Jurkat, Clone E6-1 (cell line): ENCODE measurements at regions not wholly inside any gene's neighbourhood (a gene's known extent, or its start where the extent isn't known, plus 50 kb on each side); places are given as distances from the start of the nearest gene placed in this dataset.
"Not testable (repeated sequence)": the region's sequence is repeated elsewhere in the genome, so short reads cannot be mapped to it uniquely, and the experiment has no call there.

Experiments used
- DNase-seq: peaks from one replicate; pipeline ENCODE4 v3.0.0-alpha.2; 2011; ENCODE audit warnings: low read depth, low spot score
- H3K4me3 ChIP-seq: 2 replicates; pipeline ENCODE4 v1.5.1; 2011; ENCODE audit warnings: mild to moderate bottlenecking, low read length, control low read depth, moderate library complexity

DNA sequence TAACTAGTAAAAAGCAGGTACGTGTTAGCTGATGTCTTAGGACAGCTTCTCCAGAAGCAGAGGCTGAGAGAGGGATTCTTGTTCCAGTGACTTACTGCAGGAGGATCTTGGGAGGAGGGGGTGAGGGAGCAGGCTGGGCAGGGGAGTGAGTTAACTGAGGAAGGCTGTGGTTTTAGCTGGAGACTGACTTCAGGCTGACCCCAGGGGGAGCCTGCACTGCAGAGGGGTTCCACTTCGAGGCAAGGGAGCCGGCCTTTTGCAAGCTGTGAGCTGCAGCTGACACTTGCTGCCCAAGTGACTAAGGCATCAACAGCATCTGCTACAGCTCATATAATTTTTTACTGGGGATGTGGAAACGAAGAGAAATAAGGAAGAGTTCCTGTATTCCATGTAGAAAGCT, 50.4 kb upstream of the SOD1 start:
- no peak for DNase-seq
- H3K4me3 ChIP-seq: no peak overlapping the region

DNA sequence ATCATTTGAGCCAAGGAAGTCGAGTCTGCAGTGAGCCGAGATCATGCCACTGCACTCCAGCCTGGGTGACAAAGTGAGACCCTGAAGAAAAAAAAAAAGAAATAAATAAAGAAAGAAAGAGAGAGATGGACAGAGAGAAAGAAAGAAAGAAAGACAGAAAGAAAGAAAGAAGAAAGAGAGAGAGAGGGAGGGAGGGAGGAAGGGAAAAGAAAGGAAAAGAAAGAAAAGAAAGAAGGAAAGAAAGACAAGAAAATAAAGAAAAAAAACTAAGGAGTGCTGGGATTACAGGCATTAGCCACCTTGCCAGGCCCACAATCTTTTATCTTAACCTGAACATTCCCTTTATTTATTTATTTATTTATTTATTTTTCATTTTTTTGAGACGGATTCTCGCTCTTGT, 51.7 kb upstream of the SOD1 start:
- H3K4me3 ChIP-seq: no peak overlapping the region
- no peak for DNase-seq

DNA sequence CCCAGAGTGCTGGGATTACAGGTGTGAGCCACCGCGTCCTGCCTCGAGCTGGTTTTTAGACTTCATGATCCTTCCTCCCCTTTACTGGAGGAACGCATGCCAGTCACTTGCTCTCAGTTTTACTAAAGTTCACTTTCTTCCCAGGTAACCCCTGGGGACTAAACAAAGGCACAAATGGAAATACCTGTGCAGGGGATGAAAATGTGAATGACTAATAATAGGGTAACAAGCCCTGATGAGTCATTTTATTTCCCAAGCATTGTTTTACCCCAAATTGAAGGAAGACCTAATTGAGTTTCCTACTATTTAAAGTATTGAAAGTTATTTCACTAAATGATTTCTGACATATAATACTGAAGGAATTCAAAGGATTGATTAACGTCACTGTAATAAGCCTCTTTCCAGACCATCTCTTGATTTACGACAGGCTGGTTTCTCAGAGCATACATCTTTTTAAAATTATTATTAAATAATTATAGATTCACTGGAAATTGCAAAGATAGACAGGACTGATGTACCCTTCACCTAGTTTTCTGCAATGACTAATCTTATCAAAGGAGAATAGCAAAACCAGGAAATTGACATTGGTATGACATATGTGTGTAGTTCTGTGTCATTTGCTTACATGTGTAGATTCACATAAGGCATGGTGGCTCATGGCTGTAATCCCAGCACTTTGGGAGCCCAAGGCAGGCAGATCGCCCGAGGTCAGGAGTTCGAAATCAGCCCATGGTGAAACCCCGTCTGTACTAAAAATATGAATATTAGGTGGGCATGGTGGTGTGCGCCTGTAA, 53.2 kb upstream of the SOD1 start:
- H3K4me3 ChIP-seq: no peak overlapping the region
- no peak for DNase-seq

DNA sequence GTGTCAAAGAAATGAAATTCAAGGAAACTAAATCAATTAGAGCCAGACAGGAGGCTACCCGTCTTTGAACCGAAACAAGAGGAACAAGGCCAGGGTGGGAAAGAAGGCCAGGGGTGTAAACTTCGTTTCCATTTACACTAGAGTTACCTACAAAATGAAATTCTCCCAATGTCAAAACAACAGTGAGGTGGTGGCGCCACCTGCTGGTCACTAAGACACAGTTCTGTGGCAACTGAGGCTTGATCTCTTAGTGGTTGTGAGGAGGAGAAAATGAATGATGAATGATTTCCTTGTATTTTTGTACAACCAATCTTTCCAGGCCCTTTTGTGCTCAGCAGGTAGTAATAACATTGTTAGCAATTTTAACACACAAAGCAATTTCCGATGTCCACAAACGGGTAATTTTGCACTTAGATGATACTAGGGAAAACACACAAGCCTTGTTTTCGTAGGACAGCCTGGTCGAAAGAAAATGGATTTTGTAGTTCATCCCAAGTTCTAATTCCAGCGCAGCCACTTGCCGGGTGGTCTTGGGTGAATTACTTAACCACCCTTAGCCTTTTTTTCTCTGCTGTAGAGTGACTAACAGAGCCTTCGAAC, 54.8 kb upstream of the SOD1 start:
- peak; percentile 66 for DNase-seq
- H3K4me3 ChIP-seq: no peak overlapping the region

DNA sequence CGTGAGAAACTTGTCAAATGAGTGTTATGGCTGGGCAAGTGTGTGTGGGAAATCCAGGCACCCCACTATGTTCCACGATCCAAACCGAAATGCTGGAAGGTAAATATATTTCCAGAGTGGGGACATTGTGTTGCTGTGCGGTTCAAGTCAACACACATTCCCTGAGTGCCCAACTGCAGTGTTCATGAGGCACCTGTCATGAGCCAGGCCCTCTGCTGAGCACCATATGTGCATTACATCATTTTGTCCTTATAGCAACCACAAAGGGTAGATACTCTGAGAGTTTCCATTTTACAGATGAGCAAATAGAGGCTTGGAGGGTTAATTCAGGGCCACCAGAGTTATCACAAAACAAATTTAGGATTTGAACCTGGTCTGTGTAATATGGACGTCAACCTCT, 59.9 kb upstream of the SOD1 start:
- H3K4me3 ChIP-seq: no peak overlapping the region
- no peak for DNase-seq

DNA sequence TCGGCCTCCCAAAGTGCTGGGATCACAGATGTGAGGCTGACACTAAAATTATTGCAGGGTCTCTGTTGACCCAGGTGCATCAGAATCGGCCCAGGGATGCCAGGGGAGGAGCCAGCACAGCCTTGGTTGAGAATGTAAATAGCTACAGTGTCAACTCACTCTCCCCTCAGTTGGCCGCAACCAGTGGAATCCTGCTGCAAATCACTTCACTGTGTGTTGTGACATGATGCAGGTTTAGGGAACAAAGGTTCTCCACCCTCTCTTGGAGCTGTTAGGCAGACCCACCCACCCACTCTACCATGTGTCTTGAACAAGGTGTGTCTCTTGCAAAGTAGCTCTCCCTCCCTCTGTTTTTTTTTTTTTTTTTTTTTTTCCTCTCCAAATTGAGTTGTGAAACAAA, 60.5 kb upstream of the SOD1 start:
- no peak overlapping the region for H3K4me3 ChIP-seq
- DNase-seq: no peak

DNA sequence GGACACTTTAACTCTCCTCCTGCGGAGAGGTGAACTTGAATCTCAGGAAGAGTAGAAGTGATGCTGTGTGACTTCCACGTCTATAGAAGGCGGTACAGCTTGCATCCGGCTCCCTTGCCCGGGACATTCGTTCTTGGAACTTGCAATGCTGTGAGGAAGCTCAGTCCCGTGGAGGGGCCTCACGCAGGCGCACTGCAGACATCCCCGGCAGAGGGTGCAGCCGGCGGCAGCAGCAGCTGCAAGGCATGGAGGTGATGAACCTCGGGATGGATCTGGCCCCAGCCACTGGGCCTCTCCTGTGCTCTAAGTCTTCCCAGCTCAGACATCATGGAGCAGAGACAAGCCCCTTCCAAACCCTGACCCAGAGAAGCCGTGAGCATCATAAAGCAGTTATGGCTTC, 61.8 kb upstream of the SOD1 start:
- H3K4me3 ChIP-seq: no peak overlapping the region
- no peak for DNase-seq

DNA sequence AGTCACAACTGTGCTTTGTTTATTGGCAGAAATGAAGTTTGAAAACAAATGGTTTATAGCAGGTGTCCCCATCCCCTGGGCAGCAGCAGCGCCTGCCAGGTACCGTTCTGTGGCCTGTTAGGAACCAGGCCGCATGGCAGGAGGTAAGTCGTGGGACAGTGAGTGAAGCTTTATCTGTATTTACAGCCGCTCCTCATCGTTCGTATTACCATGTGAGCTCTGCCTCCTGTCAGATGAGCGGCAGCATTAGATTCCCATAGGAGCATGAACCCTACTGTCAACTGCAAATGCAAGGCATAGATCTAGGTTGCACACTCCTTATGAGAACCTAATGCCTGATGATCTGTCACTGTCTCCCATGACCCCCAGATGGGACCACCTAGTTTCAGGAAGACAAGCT, 63.4 kb upstream of the SOD1 start:
- no peak for DNase-seq
- H3K4me3 ChIP-seq: no peak overlapping the region

DNA sequence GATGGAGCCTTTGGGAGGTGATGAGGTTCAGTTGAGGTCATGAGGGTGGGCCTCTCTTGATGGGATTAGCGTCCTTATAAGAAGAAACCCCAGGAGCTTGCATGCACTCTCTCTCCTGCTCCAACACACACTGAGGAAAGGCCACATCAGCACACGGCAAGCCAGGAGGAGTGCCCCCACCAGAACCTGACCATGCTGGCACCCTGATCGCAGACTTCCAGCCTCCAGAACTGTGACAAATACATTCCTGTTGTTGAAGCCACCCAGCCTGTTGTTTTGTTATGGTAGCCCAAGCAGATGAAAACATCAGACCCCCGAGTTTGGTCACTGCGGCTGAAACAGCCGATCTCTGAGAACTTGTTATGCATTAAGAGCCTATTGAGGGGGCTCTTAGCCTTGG, 64.8 kb upstream of the SOD1 start:
- no peak for DNase-seq
- H3K4me3 ChIP-seq: no peak overlapping the region

DNA sequence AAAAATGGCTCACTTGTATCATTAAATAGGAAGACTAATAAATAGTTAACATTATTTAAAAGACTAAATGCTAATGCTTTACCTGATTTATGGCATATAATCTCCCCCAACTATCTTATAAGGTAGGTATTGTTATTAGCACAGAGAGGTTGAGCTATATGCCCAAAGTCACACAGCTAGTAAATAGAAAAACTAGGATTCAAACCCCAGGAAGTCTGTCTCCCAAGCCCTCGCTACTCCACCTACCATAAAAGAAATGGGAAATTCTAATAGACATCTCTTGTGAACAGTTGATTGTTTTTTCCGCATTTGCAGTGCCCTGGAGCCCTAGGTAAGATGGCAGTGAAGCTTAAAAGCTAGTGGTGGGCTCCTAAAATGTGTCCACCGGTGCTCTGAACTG, 65.2 kb upstream of the SOD1 start:
- no peak overlapping the region for H3K4me3 ChIP-seq
- no peak for DNase-seq

DNA sequence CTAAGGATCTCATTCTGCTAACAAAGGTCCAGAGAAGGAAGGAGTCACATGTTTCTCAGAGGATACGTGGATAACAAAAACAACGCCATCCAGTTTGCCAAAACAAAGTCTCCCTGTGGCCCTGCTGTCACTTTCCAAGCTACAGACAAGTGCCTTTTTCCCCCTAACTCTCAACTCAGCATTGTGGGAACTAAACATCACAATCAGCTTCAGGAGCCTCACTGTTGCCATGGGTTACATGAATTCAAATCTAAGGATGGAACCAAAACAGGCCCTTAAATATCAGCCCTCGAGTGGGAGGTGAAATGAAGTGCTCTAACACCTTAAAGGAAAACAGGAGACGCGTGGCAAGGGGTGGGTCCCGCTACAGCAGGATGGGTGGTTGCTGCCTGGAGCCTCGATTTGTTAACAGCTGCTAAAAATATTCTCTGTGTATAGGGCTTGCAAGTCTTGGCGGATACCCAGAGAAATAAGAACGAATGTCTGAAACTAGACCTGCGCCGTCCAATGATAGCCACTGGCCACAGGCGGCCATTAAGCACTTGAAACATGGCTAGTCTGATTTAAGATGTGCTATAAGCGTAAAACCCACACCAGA, 66.4 kb upstream of the SOD1 start:
- DNase-seq: no peak
- H3K4me3 ChIP-seq: no peak overlapping the region

DNA sequence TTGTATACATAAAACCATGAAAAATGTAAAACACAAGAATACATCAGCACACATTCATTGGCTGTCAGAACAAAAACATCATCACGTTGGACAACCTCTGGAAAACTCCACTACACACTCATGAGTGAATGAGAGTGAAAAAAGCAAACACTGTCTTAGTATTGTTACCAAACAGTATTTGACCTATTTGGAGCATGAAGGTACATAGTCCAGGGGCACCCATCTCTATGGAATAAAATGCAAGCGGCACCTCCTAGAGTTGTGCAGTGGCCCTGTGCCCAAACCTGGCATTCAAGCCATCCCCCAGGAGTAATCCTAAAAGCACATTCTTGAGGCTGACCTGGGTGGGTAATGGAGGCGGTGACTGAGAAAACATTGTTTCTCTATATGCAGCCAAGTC, 67.0 kb upstream of the SOD1 start:
- DNase-seq: no peak
- no peak overlapping the region for H3K4me3 ChIP-seq

DNA sequence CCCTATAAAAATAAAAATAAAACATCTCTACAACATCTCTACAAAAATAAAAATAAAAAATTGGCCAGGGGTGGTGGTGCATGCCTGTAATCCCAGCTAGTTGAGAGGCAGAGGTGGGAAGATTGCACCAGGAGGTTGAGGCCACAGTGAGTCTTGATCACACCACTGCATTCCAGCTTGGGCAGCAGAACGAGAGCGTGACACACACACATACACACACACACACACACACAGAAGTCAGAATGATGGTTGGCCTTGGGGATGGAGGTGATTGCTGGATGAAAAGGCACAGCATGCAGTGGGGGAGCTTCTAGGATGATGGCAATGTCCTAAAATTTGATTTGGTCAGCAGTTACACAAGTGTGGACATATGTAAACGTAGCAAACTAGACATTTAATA, 69.7 kb upstream of the SOD1 start:
- H3K4me3 ChIP-seq: no peak overlapping the region
- DNase-seq: no peak

DNA sequence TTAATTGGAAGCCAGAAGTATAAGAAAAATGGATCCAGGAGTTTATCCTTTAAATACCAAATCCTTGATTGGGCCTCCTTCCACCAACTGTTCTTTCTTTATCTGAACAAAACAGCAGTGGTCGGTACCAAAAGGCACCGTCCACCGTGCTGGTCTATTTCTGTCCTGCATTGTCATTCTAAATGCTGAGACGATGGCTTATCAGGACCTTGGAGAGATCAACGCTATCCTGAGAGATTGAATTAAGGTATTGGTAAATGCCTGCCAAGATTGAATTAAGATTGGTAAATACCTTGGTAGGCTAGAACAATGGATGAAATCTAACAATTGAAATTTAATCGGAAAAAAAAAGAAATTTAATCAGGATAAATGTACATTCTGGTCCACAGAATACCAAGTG, 73.4 kb upstream of the SOD1 start:
- no peak for DNase-seq
- no peak overlapping the region for H3K4me3 ChIP-seq

DNA sequence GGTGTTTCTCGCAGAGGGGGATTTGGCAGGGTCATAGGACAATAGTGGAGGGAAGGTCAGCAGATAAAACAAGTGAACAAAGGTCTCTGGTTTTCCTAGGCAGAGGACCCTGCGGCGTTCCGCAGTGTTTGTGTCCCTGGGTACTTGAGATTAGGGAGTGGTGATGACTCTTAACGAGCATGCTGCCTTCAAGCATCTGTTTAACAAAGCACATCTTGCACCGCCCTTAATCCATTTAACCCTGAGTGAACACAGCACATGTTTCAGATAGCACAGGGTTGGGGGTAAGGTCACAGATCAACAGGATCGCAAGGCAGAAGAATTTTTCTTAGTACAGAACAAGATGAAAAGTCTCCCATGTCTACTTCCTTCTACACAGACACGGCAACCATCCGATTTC, 75.6 kb upstream of the SOD1 start:
- not testable (repeated sequence) for DNase-seq, H3K4me3 ChIP-seq

DNA sequence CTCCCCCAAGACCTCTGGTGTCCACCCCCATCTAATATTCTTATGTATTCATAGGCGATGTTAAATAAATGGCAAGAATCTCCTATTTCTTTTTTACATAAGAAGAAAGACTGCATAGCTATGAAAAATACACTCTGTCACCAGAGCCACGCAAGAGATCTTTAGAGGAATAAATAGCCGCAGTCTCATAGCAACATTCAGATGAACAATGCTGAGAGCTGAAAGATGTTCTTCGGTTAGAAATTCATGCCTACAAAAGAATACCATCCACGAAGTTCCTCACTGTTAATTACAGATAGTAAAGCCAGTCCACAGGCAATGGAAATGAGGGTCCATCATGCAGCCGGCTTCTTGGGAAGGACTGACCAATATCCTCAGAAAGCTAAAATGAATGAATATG, 76.0 kb upstream of the SOD1 start:
- H3K4me3 ChIP-seq: no peak overlapping the region
- DNase-seq: no peak

DNA sequence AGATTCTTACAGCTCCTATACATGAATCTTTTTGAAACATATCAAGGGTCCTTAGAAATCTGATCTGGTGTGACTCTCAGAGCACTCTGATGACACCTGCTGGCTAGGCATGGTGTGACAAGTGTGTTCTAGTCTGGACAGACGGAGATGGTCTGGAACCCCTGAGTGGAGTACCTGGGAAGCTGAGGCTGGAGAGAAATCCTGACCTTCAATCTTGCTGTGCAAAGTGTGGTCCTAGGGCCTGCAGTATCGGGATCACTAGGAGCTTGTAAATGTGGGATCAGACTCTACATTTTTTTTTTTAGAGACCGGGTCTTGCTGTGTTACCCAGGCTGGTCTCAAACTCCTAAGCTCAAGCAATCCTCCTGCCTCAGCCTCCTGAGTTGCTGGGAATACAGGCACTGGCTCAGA, 78.6 kb upstream of the SOD1 start:
- no peak overlapping the region for H3K4me3 ChIP-seq
- peak; percentile 63 for DNase-seq

DNA sequence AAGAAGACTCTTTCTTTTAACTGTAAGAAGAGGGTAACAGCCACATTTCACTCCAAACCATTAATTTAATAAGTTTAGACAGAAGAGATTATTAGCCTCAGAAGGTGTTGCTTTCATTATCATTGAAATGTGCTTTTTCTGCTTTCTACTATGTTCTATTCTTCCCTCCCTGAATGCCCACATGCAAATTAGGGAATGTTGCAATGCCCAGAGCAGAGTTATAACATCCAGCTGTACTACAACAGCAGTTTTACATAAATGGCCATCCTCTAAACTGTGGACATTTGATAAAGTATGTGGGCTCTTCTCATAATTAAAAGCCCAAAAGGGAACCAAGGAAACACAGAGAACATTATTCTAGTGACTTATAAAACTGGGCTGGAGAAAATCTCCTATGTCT, 82.2 kb upstream of the SOD1 start:
- no peak overlapping the region for H3K4me3 ChIP-seq
- no peak for DNase-seq

DNA sequence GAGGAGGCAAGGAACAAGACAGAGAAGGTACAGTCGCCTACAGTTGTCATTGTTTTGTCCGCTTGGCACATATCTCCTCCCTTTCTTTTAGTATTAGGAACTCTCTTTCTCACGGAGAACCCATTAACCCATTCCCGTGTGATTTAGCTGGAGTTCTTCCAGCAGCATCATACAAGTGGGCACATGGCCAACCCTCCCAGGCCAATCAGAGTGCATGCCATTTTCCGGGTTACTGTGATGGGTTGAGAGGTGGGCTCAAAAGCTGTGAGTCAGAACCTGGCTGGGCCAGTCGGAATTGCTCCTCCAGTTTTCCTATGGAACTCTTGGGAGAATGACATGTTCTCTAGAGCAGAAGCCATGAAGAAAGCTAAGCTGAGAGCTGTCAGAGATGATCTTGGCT, 83.1 kb upstream of the SOD1 start:
- no peak for DNase-seq
- no peak overlapping the region for H3K4me3 ChIP-seq

DNA sequence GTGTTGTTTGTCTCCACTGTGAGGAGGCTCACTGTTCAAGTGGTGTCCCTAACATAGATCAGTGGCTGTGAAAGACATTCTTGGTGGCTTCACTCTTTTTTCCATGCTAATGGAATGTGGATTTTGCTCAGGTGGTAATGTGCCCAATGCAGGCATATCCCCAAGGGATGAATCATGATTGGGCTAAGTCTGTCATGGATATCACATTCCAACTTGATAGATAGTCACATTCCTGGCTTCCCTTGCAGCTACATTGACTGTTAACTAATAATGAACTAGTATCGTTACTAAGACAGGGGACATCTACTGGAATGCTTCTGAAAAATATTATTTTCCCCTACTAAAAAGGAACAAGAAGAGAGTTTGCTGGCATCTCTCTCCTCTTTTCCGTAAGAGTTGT, 86.3 kb upstream of the SOD1 start:
- no peak for DNase-seq
- H3K4me3 ChIP-seq: no peak overlapping the region

DNA sequence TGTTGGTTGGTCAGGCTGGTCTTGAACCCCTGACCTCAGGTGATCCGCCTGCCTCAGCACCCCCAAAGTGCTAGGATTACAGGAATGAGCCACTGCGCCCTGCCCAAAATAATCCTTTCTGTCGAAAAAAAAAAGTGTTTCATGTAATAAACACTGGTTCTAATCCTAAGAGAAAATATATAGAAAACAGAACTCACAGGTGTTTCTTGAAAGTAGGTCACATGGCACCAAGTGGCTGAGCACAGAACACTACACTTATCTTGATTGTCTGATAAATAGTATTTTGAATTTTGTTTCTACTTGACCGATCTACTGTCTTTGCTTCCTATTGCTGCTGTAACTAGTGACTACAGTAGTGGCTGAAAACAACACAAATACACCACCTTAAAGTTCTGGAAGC, 87.6 kb upstream of the SOD1 start:
- no peak overlapping the region for H3K4me3 ChIP-seq
- DNase-seq: no peak
